Thoracic aorta (tissue), 2 donors: ENCODE measurements at regions not wholly inside any gene's neighbourhood (a gene's known extent, or its start where the extent isn't known, plus 50 kb on each side); places are given as distances from the start of the nearest gene placed in this dataset.

Source experiments
- ATAC-seq: fragments of 150-250 bp; one replicate; pipeline ENCODE4 v1.8.0; 2017; ENCODE audit warnings: low read depth; ENCODE audit not compliant: insufficient number of reproducible peaks, low FRiP score
- DNase-seq: peaks from one replicate; pipeline ENCODE4 v3.0.0-alpha.2; 2020; ENCODE audit warnings: low spot score
- H3K27ac ChIP-seq, 2 donors: fragments of 200-600 bp; sonication (generic); 1 replicate in 1 of 2; 2 replicates in 1 of 2; pipeline ENCODE4 v1.5.1; 2016; ENCODE audit warnings: mild to moderate bottlenecking in 2 of 2, moderate library complexity in 2 of 2
- H3K27me3 ChIP-seq: fragments of 200-600 bp; sonication (generic); replicated peaks from 2 replicates; pipeline ENCODE4 v1.6.0; 2016; ENCODE audit warnings: mild to moderate bottlenecking; ENCODE audit not compliant: insufficient read depth
- H3K36me3 ChIP-seq: fragments of 200-600 bp; sonication (generic); one replicate; pipeline ENCODE4 v1.5.1; 2016
- H3K4me1 ChIP-seq, 2 donors: fragments of 200-600 bp; sonication (generic); 1 replicate in 1 of 2; 2 replicates in 1 of 2; pipeline versions ENCODE4 v1.5.1 to v1.6.0; 2016; ENCODE audit warnings: low read depth in 2 of 2, mild to moderate bottlenecking in 1 of 2; ENCODE audit not compliant: control insufficient read depth in 1 of 2
- H3K4me3 ChIP-seq: fragments of 200-600 bp; sonication (generic); 2 replicates; pipeline ENCODE4 v1.5.1; 2016; ENCODE audit warnings: mild to moderate bottlenecking
- H3K9me3 ChIP-seq: fragments of 200-600 bp; sonication (generic); 2 replicates; pipeline ENCODE4 v1.5.1; 2016
- CTCF ChIP-seq: fragments of 200-600 bp; sonication (generic); IDR thresholded peaks from one replicate; pipeline ENCODE4 v1.5.1; 2019; ENCODE audit warnings: antibody characterized with exemption

GRCh38 chr1:87688136-87688535 is 359.5 kb downstream of the LMO4 start:
- ATAC-seq (no peak), DNase-seq (no peak)
- no peaks in the 10 kb centered on the region for H3K36me3 ChIP-seq
- no peak overlapping the region for H3K27ac ChIP-seq
- no peak for TF ChIP-seq CTCF
- H3K27me3 ChIP-seq: no peaks in the 10 kb centered on the region
- H3K4me1 ChIP-seq: peaks cover 6 to 8% of the 10 kb centered on the region in 2 donors
- H3K4me3 ChIP-seq: no peak overlapping the region
- no peaks in the 10 kb centered on the region for H3K9me3 ChIP-seq

GRCh38 chr1:87689487-87689886 is 360.8 kb downstream of the LMO4 start:
- ATAC-seq (no peak), DNase-seq (no peak)
- Histone ChIP-seq H3K36me3 (no peaks in the 10 kb centered on the region), H3K4me3 (no peak overlapping the region), H3K4me1 (peaks cover 6 to 8% of the 10 kb centered on the region in 2 donors), H3K27me3 (no peaks in the 10 kb centered on the region), H3K27ac (no peak overlapping the region), H3K9me3 (no peaks in the 10 kb centered on the region)
- TF ChIP-seq CTCF: no peak

GRCh38 chr1:87696483-87696882 is 367.8 kb downstream of the LMO4 start:
- H3K4me1 ChIP-seq: no peaks in the 10 kb centered on the region
- DNase-seq: no peak
- no peak for TF ChIP-seq CTCF
- H3K27ac ChIP-seq: no peak overlapping the region
- H3K9me3 ChIP-seq: no peaks in the 10 kb centered on the region
- H3K4me3 ChIP-seq: no peak overlapping the region
- ATAC-seq: no peak
- no peaks in the 10 kb centered on the region for H3K36me3 ChIP-seq
- no peaks in the 10 kb centered on the region for H3K27me3 ChIP-seq

- H3K4me3 ChIP-seq: no peak overlapping the region
- TF ChIP-seq CTCF: no peak
- H3K4me1 ChIP-seq: no peaks in the 10 kb centered on the region
- H3K9me3 ChIP-seq: peaks cover 13% of the 10 kb centered on the region
- no peak overlapping the region for H3K27ac ChIP-seq
- DNase-seq: no peak
- no peaks in the 10 kb centered on the region for H3K27me3 ChIP-seq
- no peak for ATAC-seq
- H3K36me3 ChIP-seq: no peaks in the 10 kb centered on the region
Observed at GRCh38 chr1:87702455-87702854, 373.8 kb downstream of the LMO4 start.

GRCh38 chr1:87705233-87705632 is 376.6 kb downstream of the LMO4 start:
- ATAC-seq (no peak), DNase-seq (no peak)
- Histone ChIP-seq H3K36me3 (no peaks in the 10 kb centered on the region), H3K27ac (no peak overlapping the region), H3K4me1 (no peaks in the 10 kb centered on the region), H3K9me3 (peaks cover 13% of the 10 kb centered on the region), H3K27me3 (no peaks in the 10 kb centered on the region), H3K4me3 (no peak overlapping the region)
- no peak for TF ChIP-seq CTCF
